ENCODE measurements at regions not wholly inside any gene's neighbourhood (a gene's known extent, or its start where the extent isn't known, plus 50 kb on each side); places are given as distances from the start of the nearest gene placed in this dataset.
"Not testable (repeated sequence)": the region's sequence is repeated elsewhere in the genome, so short reads cannot be mapped to it uniquely, and the experiment has no call there.

GRCh38 chr2:65974067-65974723 lies 460.7 kb upstream of the MEIS1 start:
- Histone ChIP-seq H3K4me3 (ENCODE audit: low read depth, low read length) (no peak overlapping the region), H3K27me3 (ENCODE audit: control insufficient read depth, insufficient read depth, low read length) (no peaks in the 10 kb centered on the region), H3K36me3 (ENCODE audit: control insufficient read depth, insufficient read depth, low read length) (no peaks in the 10 kb centered on the region)
- no peak for TF ChIP-seq CTCF (IDR thresholded peaks at IDR 0.05; ENCODE audit: insufficient read depth, low read length, poor library complexity, severe bottlenecking)
- DNase-seq (ENCODE audit: low read depth) = no peak

- Histone ChIP-seq H3K27me3 (ENCODE audit: control insufficient read depth, insufficient read depth, low read length) (no peaks in the 10 kb centered on the region), H3K4me3 (ENCODE audit: low read depth, low read length) (no peak overlapping the region), H3K36me3 (ENCODE audit: control insufficient read depth, insufficient read depth, low read length) (no peaks in the 10 kb centered on the region)
- TF ChIP-seq CTCF (IDR thresholded peaks at IDR 0.05; ENCODE audit: insufficient read depth, low read length, poor library complexity, severe bottlenecking) = no peak
- DNase-seq (ENCODE audit: low read depth) = no peak
Measured at GRCh38 chr2:65969161-65969560, 465.8 kb upstream of the MEIS1 start.

GRCh38 chr2:65963303-65963702 lies 471.6 kb upstream of the MEIS1 start:
- DNase-seq (ENCODE audit: low read depth) = not testable (repeated sequence)

GRCh38 chr2:65960953-65961352 lies 474.0 kb upstream of the MEIS1 start:
- DNase-seq (ENCODE audit: low read depth) = no peak
- Histone ChIP-seq H3K4me3 (ENCODE audit: low read depth, low read length) (no peak overlapping the region), H3K36me3 (ENCODE audit: control insufficient read depth, insufficient read depth, low read length) (no peaks in the 10 kb centered on the region), H3K27me3 (ENCODE audit: control insufficient read depth, insufficient read depth, low read length) (no peaks in the 10 kb centered on the region)
- no peak for TF ChIP-seq CTCF (IDR thresholded peaks at IDR 0.05; ENCODE audit: insufficient read depth, low read length, poor library complexity, severe bottlenecking)

More at GRCh38 chr2:65963303-65963702, 471.6 kb upstream of the MEIS1 start:
- not testable (repeated sequence) for H3K36me3 ChIP-seq (ENCODE audit: control insufficient read depth, insufficient read depth, low read length); H3K27me3 ChIP-seq (ENCODE audit: control insufficient read depth, insufficient read depth, low read length); H3K4me3 ChIP-seq (ENCODE audit: low read depth, low read length)

GRCh38 chr2:65957886-65958285 lies 477.0 kb upstream of the MEIS1 start:
- Histone ChIP-seq H3K36me3 (ENCODE audit: control insufficient read depth, insufficient read depth, low read length) (no peaks in the 10 kb centered on the region), H3K27me3 (ENCODE audit: control insufficient read depth, insufficient read depth, low read length) (no peaks in the 10 kb centered on the region), H3K4me3 (ENCODE audit: low read depth, low read length) (no peak overlapping the region)
- TF ChIP-seq CTCF (IDR thresholded peaks at IDR 0.05; ENCODE audit: insufficient read depth, low read length, poor library complexity, severe bottlenecking) = no peak
- no peak for DNase-seq (ENCODE audit: low read depth)

- Histone ChIP-seq H3K27me3 (ENCODE audit: control insufficient read depth, insufficient read depth, low read length) (no peaks in the 10 kb centered on the region), H3K4me3 (ENCODE audit: low read depth, low read length) (no peak overlapping the region), H3K36me3 (ENCODE audit: control insufficient read depth, insufficient read depth, low read length) (no peaks in the 10 kb centered on the region)
- DNase-seq (ENCODE audit: low read depth) = no peak
- TF ChIP-seq CTCF (IDR thresholded peaks at IDR 0.05; ENCODE audit: insufficient read depth, low read length, poor library complexity, severe bottlenecking) = no peak
Measured at GRCh38 chr2:65957454-65957853, 477.5 kb upstream of the MEIS1 start.

All from kidney epithelial cell (primary cell).